NCI-H748 (cell line): ENCODE measurements at regions not wholly inside any gene's neighbourhood (a gene's known extent, or its start where the extent isn't known, plus 50 kb on each side); places are given as distances from the start of the nearest gene placed in this dataset.
"Not testable (repeated sequence)": the region's sequence is repeated elsewhere in the genome, so short reads cannot be mapped to it uniquely, and the experiment has no call there.

Experiments
- DNase-seq: peaks from one replicate; lab custom pipeline; 2025; ENCODE audit not compliant: unreplicated experiment; lab: John Stamatoyannopoulos, UW

DNA sequence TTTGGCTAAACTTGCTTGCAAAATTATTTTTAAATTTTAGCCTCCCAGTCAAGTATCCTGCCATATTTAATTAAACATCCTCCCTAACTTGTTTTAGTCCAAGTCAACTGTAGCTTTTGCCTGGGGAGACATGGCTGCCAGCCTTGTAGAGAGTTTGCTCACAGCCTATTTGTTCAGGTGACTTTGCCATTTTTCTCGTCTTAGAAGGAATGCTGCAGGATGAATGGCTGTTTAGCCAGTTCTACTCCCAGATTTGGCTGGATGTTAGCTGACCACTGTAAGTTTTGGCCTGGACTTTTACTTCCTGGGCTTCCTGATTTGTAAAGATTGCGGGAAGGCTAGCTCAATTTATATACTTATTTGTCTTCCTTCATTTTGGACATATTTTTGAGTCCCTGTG, 236.4 kb upstream of the SGO1 start:
- DNase-seq: no peak

DNA sequence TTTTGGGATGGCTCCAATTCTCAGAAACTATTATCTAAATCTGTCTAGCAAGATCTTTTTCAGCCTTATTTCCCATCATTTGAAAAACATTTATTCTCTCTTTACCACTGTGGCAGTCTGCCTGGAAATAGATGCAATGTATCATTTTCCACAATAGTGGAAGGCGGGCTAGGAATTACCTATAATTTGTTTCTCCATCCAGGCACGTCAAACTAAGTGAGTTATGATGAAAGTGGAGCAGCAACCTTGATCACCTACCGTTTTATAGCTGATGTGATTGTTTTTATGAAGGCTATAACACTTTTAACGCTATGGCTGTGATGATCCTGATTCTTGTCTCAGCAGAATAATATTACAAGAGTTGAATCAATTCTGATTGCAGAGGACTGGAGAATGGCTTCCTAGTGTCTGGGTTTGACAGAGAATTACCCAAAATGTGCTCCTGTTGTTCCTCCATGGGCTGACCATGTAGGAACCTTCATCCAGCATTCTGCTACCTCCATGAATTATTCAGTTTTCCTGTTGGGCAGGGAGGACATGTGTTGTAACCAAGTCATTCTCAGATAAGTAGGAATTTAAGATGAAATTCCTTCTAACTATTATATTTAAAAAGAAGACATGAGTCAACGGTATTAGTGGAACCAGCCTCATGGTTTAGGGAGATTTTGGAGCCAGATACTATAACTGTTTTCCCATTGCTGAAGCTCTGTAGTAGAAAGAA, 231.5 kb upstream of the SGO1 start:
- DNase-seq: no peak

DNA sequence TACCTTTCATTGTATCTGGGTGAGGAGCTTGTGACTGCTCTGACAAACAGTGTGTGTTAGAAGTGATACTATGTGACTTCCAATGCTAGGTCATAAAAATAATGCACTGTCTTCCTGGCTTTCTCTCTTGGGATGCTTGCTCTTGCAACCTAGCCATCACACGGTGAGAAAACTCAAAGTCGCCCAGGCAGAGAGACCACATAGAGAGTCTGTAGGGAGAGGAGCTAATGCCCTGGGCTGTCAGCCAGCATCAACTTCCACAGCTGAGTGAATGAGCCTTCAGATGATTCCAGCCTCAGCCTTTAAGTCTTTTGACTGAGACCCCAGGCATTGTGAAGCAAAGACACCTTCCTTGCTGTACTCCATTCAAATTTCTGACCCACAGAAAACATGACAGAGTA, 220.6 kb upstream of the SGO1 start:
- DNase-seq: no peak

DNA sequence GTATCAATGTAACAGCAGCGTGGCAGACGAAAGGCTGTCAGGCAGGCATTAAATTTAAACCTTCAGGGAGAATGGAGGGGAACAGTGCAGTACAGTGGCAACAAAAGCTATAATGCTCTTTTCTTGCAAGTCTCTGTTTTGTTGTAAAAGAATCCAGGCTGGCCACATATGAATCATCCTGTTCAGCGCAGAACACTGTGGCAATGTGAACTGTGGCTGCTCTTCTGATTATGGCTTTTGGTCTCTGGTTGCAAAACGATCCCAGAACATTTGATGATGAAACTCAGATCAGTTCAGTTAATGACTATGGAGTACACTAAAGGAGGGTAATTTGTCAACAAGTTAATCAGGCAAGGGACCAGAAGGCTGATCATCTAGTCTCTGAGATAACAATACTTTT, 219.7 kb upstream of the SGO1 start:
- no peak for DNase-seq

DNA sequence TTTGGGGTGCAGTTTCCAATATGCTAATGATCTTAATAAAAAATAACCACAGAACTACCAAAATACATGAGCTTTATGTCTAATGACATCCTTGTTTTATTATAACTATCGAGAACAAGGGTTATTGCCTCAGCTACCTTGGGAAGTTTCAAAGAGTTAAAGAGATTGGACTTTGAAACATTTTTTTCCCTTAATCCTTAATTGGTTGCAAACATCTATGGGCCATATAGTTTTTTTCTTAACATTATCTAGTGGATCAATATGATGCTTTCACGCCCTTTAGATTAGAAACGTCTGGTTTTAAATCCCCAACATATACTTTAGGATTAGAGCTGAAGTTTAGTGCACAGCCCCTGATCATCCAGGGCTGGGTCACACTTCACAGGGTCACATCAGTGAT, 219.2 kb upstream of the SGO1 start:
- no peak for DNase-seq

DNA sequence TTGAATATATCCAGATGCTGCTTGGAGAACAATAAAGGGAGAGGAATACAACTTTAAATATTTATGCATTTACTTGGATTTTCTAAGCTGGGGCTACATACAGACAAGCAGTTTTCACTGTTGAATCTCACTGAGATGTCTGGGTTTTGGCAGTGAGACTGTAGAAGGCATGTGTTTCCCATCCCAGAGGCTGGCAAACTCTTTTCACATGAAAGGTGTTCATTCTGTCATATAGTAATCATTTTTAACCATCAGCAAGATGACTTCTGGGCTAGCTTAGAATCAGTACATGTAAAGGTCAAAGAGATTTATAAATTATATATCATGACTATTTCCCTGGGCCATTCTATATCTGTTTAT, 218.7 kb upstream of the SGO1 start:
- DNase-seq: no peak

DNA sequence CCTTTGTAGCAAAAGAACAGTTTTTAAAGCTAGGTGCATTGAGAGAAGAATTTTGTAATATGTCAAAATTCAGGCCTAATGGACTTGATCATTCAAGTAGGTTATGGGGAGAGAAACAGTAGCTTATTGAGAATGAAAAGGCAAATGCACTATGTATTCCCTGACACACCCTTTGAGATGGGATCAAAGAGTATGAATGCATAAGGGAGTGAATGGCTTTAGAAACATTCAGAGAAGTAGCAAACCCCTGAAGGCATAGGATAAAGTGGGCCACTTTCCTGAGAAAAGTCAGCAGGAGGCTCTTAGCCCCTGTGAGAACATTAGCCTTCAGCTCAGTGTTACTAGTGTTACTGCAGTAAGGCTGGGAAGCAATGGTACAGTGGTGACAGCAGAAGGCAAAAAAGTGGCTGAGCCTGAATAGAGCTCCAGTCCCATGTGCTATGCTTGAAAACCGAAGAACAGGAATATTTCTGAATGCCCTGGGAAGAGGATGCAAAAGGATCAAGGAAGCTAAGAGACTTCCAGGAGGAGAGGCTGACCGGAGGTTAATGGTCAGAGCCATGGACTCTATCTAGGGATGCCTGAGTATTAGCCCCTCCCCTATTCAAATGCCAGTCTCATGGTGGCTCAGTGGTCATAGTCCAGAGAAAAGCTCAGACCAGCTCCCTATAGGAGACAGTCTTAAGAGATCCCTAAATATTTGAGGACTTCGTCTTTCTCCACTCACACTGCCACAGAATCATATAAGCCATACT, 218.2 kb upstream of the SGO1 start:
- no peak for DNase-seq

DNA sequence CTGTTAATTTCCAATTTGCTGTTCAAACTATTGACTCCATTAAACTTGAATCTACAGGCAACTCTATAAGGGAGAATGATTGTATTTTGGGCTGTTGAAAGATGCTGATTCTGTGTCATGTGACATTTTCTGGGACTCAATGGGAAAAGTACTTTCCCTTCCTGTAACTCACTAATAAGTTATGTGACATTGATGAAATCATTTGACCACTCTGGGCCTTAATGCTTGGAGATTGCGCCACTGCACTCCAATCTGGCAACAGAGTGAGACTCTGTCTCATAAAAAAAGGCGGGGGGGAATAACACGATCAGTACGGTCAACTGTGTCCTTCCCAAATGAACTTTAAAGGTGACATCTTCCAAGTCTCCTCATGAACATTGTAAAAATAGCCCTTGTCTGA, 215.2 kb upstream of the SGO1 start:
- DNase-seq: no peak

DNA sequence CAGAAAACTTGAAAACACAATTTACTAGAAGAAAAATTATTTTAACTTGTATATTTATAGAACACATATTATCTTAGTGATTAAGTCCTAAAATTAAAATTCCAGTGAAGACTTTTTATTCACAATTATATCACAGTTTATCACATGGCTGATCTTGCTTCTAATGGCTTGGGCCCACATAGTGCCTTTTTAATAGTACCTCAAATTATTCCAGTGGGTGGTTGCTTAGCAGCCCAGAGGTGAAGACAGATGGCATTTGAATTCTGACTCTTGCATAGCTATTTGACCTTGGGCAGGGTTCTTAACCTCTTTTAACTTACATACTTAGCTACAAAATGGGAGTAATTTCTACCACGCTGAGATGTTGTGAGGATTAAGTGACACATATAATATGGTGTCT, 214.7 kb upstream of the SGO1 start:
- DNase-seq: no peak

DNA sequence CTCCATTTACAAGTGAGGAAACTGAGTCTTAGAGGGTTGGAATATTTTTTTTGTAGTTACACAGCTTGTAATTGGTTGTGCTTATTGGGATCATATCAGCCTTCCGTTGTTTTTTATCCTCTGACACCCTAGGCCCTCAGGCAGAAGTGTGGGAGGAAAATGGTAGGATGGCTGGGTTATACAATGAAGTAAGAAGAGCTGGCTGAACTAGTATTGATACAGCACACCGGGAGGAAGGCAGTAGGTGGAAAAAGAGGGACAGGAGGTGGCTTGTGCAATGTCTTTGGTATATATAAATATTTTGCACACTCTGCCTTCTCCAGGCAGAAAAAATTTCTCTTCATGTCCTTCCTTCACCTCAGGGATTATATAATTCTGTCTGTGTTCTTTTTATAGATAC, 214.3 kb upstream of the SGO1 start:
- DNase-seq: no peak

DNA sequence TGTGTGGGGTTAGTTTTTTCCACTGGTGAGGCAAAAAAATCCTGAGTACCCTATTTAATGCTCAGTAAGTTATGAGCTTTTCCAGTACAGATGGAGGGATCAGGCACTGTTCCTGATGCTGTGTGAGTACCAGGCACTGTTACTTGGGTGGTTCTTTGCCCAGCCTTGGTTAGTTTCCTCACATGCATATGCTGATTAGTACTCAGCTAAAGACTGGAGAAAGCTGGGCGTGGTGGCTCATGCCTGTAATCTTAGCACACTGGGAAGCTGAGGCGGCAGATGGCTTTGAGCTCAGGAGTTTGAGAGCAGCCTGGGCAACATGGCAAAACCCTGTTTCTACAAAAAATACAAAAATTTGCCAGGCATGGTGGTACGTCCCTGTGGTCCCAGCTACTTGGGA, 210.3 kb upstream of the SGO1 start:
- no peak for DNase-seq

DNA sequence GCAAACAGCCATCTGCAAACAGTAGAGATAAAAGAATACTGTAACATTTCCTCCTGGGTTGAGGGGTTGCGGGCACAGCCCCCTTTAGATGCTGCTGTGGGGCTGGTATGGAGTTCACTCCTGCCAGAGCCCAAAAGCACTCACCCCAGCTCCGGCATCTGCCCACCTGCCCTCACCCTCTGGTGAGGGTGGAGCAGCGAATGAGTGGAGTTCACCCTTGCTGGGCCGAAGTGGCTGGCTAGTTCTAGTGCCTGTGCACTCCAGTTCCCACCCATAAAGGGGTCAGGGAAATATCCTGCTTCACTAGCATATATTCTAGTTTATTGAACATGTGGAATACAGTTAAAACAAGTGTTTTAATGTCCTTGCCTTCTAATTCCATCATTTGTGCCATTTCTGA, 209.7 kb upstream of the SGO1 start:
- no peak for DNase-seq

DNA sequence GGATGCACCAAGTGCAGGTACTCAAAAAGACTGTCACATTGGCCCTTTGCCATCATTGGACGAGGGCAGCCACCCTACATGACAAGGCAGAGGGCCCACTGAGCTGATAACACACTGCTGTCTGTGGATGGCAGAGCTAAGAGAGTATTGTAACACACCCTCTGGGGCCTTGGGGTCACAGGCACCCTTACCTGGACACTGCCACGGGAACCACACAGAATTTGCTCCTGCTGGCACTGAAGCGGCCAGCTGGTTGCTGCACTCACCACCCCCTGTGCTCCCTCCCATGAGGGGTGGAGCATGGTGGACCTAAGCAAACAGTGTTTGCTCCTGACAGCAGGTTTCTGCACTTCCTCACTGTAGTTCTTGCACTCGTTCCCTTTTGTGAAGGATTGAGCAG, 208.2 kb upstream of the SGO1 start:
- DNase-seq: no peak

DNA sequence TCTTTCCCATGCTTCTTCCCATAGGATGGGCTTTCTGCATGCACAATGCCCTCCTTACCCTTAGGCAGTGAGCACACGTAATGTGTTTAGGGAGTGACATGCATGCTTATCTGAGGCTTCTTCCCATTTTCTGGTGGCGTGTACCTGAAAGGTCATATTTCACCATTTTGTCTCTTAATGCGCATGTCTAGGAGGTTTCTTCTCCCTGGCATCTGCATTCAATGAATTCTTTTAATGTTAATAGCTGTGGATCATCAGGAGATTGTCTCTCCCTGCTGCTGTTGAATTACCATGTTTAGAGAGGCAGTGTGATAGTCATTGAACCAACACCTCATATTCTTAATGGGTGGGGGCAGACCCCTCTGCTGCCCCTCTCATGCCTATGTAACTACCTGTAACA, 205.6 kb upstream of the SGO1 start:
- DNase-seq: no peak

DNA sequence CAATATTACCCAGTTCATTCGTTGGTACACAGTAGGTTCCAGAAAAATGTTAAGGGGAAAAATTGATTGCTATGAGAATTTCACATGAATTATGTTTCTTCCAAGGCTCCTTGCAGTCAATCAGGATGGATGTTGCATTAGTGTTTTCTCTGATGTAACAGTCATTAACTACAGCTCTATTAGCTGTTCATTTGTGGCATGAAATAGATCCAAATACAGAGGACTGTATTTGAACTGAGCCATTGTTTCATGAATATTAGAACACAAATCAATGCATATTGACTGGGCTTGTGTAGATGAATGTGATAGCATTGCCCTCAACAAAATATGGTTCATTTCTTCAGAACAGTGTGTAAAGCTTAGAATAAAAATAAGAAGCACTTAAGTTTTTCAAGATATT, 203.0 kb upstream of the SGO1 start:
- DNase-seq: no peak

DNA sequence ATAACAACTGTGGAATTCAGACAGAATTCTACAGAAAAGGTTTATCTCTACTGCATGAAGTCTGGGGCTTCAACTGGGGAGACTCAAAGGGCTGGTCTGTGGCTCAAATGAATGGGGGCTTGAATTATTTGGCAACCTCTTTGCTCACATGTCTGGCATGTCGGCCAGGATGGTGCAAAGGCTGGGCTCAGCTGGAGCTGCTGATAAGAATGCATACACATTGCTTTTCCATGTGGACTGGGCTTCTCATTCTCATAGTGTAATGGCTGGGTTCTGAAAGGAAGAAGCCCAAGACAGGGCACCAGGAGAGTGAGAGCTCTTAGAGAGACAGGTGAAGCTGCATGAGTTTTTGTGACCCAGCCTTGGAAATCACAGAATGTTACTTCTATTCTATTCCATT, 194.3 kb upstream of the SGO1 start:
- no peak for DNase-seq

DNA sequence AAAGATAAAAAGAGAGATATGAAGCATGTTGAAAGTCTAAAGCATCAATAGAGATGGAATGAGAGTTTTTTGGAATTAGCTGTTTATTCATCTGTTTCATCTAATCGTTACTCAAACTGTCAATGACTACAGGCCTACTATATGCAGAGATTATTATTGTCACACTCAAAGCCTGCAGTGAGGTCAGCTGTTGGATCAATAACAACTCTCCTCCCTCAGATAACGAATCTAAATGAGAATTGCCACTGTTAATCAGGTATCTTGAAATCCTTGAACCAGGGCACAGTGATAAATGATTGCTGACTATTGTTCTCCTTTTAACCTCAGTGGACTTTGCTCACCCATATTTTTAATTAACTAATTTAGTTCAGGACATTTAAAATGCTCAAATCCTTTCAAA, 192.3 kb upstream of the SGO1 start:
- no peak for DNase-seq

DNA sequence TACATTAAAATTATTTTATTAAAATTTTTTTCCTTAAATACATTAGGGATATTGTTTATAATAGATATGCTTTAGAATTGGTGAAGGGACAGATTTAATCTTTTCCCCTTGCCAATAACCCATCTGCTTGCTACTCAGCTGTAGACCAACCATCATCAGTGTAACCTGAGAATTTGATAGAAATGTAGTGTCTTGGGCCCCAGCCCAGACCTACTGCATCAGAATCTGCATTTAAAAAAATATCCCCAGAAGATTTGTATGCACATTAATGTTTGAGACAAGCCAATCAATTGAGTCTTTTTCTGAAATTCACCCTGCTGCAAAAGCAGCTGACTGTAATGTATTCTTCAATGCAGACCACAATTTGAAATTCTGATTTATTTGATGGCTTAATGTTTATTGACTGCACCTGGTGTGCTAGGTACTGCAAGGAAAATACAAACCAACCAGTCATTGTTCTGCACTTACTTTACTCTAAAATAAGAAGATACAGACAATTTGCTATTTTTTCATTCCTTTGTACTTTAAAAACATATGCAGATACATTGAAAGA, 190.7 kb upstream of the SGO1 start:
- DNase-seq: no peak

DNA sequence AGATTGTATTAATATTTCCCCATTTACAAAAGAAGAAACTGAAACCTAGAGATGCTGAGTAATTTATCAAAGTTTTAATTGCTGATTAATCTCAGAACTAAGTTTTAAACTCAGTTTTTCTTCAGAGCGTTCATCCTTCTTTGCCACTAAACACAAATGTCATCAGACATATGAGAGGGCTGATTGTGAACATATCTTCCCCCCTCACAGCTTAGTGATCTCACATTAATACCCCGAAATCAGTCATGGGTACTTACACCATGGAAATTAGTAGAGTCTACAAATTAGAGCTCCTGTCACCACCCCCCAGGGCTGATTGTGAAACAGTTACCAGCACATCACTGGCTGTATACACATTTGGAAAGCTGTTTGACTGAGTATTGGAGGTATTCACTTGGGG, 189.3 kb upstream of the SGO1 start:
- no peak for DNase-seq

DNA sequence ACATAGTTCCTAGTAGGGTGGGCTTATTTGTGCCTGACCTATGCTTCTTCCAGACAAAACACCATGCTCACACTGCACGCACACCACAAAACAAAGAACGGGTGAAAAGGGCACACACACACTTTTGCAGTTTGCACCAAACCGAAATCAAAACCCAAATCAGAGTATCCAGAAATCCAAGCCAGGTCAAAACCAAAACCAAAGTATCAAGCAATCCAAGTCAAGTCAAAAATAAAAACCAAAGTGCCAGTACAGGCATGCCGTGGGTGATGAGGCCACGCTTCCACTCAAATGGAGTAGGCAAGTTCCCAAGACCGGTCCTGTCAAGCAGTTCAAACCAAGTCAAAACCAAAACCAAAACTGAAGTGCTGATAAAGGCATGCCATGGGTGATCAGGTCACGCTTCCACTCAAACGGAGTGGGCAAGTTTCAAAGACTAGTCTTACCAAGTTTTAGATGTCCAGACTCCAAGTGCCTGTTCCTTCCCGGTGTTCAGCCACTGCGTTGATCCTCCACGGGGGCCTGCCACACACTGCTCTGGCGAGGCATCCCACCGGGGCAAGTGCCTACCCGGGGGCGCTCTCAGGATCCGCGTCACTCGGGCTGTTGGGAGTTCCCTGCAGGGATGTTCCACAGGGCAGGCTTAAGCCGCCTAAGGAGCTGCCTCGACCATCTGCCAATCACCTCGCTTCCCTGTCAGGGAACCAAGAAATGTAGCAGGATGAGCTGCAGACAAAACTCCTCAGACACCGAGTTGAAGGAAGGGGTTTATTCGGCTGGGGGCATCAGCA, 184.5 kb upstream of the SGO1 start:
- not testable (repeated sequence) for DNase-seq

DNA sequence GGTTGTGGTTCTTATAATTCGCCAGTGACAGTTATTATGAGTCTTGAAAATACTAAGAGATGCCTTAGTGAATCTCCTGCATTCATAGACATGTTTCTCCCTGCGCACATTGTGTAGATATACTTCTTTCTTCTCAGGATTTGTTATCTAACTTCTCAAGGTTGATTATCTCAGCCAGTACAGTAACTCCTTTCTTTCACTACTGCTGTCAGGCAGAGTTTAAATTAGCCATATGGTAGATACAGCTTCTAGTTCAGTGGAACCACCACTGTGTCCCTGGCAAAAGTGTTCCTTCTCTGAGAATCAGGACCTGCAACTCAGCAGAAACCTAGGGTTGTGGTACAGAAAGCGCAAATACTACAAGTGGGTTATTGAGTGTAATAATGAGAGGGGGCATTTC, 175.0 kb upstream of the SGO1 start:
- DNase-seq: no peak

DNA sequence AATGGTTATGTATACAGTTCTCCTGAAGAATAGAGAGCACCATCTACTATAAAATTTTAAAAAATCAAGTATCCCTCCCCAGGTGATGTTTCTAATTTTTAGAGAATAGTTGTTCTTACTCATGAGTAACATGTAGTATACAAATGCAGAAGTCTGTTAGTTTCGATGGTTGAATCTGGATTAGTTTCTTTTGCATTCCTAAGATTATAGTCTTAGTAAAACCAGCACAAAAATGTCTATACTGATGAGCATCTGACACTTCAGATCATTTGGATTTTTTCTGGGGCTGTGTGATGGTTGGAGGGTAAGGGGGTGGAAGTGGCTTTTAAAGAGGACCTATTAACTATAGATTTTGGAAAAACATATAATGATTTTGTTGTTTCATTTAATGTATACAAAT, 167.3 kb upstream of the SGO1 start:
- DNase-seq: no peak
